MCF 10A (cell line): ENCODE measurements at regions not wholly inside any gene's neighbourhood (a gene's known extent, or its start where the extent isn't known, plus 50 kb on each side); places are given as distances from the start of the nearest gene placed in this dataset.

Experiments
- BruUV-seq: library from RNA; stranded (reverse); fragments of 400-500 nt; replicated peaks from 2 replicates; lab custom pipeline; 2021; lab: Mats Ljungman, UMichigan
- CTCF ChIA-PET: fragments of 300-600 bp; sonication (Branson Sonifier 250); formaldehyde crosslinking; extraction: SDS; loops from one replicate; lab custom pipeline; 2021; ENCODE audit warnings: antibody characterized with exemption, inconsistent platforms; lab: Yijun Ruan, JAX
- POLR2A ChIA-PET: fragments of 300-600, 350-650 bp; sonication (Branson Sonifier 250); formaldehyde crosslinking; extraction: SDS; loops from one replicate; lab custom pipeline; 2020; ENCODE audit warnings: antibody characterized with exemption, inconsistent platforms; lab: Yijun Ruan, JAX
- DNase-seq: peaks from one replicate; pipeline ENCODE4 v3.0.0-alpha.2; 2018; ENCODE audit not compliant: unreplicated experiment
- H3K27ac Mint-ChIP-seq: one replicate; pipeline ENCODE4 v1.8.0; 2022; ENCODE audit warnings: mild to moderate bottlenecking, low read depth, mixed read lengths; ENCODE audit not compliant: unreplicated experiment
- H3K27me3 Mint-ChIP-seq: one replicate; pipeline ENCODE4 v1.8.0; 2022; ENCODE audit warnings: mixed read lengths; ENCODE audit not compliant: insufficient read depth, unreplicated experiment
- H3K36me3 Mint-ChIP-seq: one replicate; pipeline ENCODE4 v1.8.0; 2022; ENCODE audit warnings: mild to moderate bottlenecking, moderate library complexity, mixed read lengths; ENCODE audit not compliant: insufficient read depth, unreplicated experiment
- H3K4me1 Mint-ChIP-seq: one replicate; pipeline ENCODE4 v1.8.0; 2022; ENCODE audit warnings: mixed read lengths; ENCODE audit not compliant: insufficient read depth, unreplicated experiment
- H3K4me3 Mint-ChIP-seq: one replicate; pipeline ENCODE4 v1.8.0; 2022; ENCODE audit warnings: mild to moderate bottlenecking, moderate library complexity, mixed read lengths; ENCODE audit not compliant: unreplicated experiment
- H3K9me3 Mint-ChIP-seq: one replicate; pipeline ENCODE4 v1.8.0; 2022; ENCODE audit warnings: mixed read lengths; ENCODE audit not compliant: unreplicated experiment
- intact Hi-C: fragments of 100-400 bp; cut with micrococcal nuclease; formaldehyde crosslinking; loops from 2 replicates; pipeline ENCODE4 v1.14.1; 2022
- TF ChIP-seq, protein P1 (sequence below): fragments of 200-600 bp; IDR thresholded peaks from one replicate; pipeline ENCODE4 v1.8.0; 2022; ENCODE audit warnings: antibody characterized with exemption, mild to moderate bottlenecking; ENCODE audit not compliant: unreplicated experiment

DNA sequence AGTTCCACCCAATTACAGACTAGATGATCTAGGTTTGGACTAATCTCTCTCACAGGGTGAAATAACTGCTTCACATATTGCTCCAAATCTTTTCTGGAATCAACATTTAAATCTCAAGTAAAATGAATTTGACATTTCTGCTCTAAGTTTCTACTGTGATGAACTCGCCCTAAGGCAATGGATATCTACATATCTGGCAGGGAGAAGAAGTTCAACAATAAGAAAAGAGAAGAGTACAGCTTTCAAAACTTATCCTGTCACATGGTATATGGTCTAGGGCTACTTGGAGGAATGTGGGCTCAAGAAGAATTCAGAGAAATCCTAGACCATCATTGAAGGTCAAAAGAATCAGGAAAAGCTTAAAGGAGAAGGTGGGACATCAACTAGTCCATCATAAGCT, 440.2 kb downstream of the MBD2 start:
- Mint-ChIP-seq H3K27ac (peak overlapping the region; percentile 13), H3K27me3 (no peaks in the 10 kb centered on the region), H3K4me3 (no peak overlapping the region), H3K4me1 (peaks cover 6% of the 10 kb centered on the region), H3K36me3 (no peaks in the 10 kb centered on the region), H3K9me3 (peaks cover 8% of the 10 kb centered on the region)
- POLR2A ChIA-PET = no interaction called here
- CTCF ChIA-PET = interaction anchor here (2.0 kb wide), 1 partner anchor 85 kb away, joined by 5 read pairs; no protein-coding TSS in a partner anchor
- DNase-seq = no peak
- BruUV-seq = no TSS peak
- TF ChIP-seq, protein P1, sequence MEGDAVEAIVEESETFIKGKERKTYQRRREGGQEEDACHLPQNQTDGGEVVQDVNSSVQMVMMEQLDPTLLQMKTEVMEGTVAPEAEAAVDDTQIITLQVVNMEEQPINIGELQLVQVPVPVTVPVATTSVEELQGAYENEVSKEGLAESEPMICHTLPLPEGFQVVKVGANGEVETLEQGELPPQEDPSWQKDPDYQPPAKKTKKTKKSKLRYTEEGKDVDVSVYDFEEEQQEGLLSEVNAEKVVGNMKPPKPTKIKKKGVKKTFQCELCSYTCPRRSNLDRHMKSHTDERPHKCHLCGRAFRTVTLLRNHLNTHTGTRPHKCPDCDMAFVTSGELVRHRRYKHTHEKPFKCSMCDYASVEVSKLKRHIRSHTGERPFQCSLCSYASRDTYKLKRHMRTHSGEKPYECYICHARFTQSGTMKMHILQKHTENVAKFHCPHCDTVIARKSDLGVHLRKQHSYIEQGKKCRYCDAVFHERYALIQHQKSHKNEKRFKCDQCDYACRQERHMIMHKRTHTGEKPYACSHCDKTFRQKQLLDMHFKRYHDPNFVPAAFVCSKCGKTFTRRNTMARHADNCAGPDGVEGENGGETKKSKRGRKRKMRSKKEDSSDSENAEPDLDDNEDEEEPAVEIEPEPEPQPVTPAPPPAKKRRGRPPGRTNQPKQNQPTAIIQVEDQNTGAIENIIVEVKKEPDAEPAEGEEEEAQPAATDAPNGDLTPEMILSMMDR = no peak
- intact Hi-C loops = no loop called here

DNA sequence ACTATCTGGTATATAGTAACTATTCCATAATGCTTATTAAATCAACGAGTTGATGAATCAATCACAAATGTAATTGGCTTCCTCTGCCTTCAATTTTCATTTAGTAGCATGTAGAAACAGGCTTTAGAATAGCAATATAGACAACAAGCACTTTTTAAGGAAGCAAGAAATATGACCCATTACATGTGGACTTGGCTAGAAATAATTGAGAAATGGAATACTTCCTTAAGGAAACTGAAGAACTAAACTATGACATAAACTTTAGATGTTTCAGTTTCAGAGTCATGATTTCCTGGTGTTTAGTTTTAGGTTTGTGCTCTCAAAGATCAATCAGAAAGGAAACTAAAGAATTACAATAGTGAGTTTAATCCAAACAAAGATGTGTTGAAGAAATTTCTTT, 443.8 kb downstream of the MBD2 start:
- intact Hi-C loops = no loop called here
- ChIA-PET CTCF (no interaction called here), POLR2A (no interaction called here)
- no peaks in the 10 kb centered on the region for H3K36me3 Mint-ChIP-seq
- no TSS peak for BruUV-seq
- no peak for DNase-seq
- H3K4me3 Mint-ChIP-seq = no peak overlapping the region
- no peak overlapping the region for H3K27ac Mint-ChIP-seq
- TF ChIP-seq, protein P1 = no peak
- peaks cover 18% of the 10 kb centered on the region for H3K9me3 Mint-ChIP-seq
- H3K4me1 Mint-ChIP-seq = peaks cover 6% of the 10 kb centered on the region
- H3K27me3 Mint-ChIP-seq = no peaks in the 10 kb centered on the region

DNA sequence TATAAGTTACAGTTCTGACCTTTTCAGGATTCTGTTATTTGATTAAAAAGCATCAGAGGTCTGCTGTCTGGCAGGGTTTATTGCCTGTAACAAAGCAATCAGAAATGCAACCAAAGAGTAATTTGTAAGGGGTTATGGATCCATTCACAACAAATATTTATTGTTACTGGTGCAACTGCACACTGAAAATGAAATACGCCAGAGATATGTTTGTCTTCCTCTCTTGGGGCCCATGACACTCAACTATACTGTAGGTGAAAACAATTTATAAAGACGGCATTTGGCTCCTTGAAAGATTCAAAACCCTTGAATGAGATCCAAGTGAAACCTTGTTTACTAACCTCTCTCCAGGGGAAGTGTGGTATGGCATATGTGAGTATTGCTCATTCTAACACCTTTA, 452.2 kb downstream of the MBD2 start:
- Mint-ChIP-seq H3K4me3 (no peak overlapping the region), H3K27ac (no peak overlapping the region), H3K9me3 (peaks cover 26% of the 10 kb centered on the region), H3K4me1 (no peaks in the 10 kb centered on the region), H3K27me3 (no peaks in the 10 kb centered on the region), H3K36me3 (no peaks in the 10 kb centered on the region)
- DNase-seq = no peak
- CTCF ChIA-PET = interaction anchor here (0.6 kb wide), 1 partner anchor 17 kb away, joined by 3 read pairs; no protein-coding TSS in a partner anchor
- POLR2A ChIA-PET = no interaction called here
- TF ChIP-seq, protein P1 = no peak
- intact Hi-C loops = no loop called here
- BruUV-seq = no TSS peak

DNA sequence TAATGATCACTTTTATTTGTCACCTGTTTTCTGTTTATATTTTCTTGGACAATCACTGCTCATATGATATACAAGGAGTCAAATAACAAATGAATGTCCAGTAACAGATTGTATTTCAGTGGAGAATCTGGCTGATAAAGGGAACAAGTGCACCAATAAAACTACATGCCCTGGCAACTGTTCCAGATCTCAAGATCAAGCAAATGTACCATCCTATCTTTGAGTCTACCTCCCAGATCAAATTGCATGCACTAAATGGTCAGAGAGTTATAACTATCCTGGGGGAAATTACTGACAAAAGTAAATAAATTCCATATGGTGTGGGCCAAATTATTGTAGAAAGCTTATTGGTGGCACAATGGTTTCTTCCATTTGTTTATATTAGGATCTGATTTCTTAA, 452.8 kb downstream of the MBD2 start:
- H3K9me3 Mint-ChIP-seq = peaks cover 30% of the 10 kb centered on the region
- TF ChIP-seq, protein P1 = no peak
- H3K27me3 Mint-ChIP-seq = no peaks in the 10 kb centered on the region
- no peak overlapping the region for H3K27ac Mint-ChIP-seq
- CTCF ChIA-PET = no interaction called here
- DNase-seq = no peak
- H3K4me3 Mint-ChIP-seq = no peak overlapping the region
- intact Hi-C loops = no loop called here
- H3K4me1 Mint-ChIP-seq = no peaks in the 10 kb centered on the region
- no peaks in the 10 kb centered on the region for H3K36me3 Mint-ChIP-seq
- POLR2A ChIA-PET = no interaction called here
- BruUV-seq = no TSS peak
